ENCODE measurements at regions not wholly inside any gene's neighbourhood (a gene's known extent, or its start where the extent isn't known, plus 50 kb on each side); places are given as distances from the start of the nearest gene placed in this dataset.
A peak's percentile ranks its signal among the peaks of the same experiment; 100 is the strongest.

GRCh38 chr6:56005426-56005825, 130.0 kb upstream of the BMP5 start:
- Mint-ChIP-seq H3K9me3 (ENCODE audit: unreplicated experiment) (no peaks in the 10 kb centered on the region), H3K27me3 (ENCODE audit: insufficient read depth, unreplicated experiment) (no peaks in the 10 kb centered on the region), H3K4me3 (ENCODE audit: unreplicated experiment) (no peak overlapping the region), H3K36me3 (ENCODE audit: insufficient read depth, unreplicated experiment) (no peaks in the 10 kb centered on the region), H3K27ac (ENCODE audit: low read depth, unreplicated experiment) (no peak overlapping the region), H3K4me1 (ENCODE audit: insufficient read depth, unreplicated experiment) (peaks cover 7% of the 10 kb centered on the region)
- no peak for DNase-seq (ENCODE audit: unreplicated experiment)
- ChIA-PET CTCF (interaction anchor here (0.6 to 1.1 kb wide), 2 partner anchors 19 to 26 kb away, joined by 3 to 6 read pairs; no protein-coding TSS in a partner anchor), POLR2A (interaction anchor here (0.8 kb wide), 1 partner anchor 119 kb away, joined by 5 read pairs; no protein-coding TSS in a partner anchor)
- BruUV-seq (replicated peaks) = no TSS peak
- TF ChIP-seq CTCF (IDR thresholded peaks at IDR 0.05; ENCODE audit: unreplicated experiment) = no peak
- intact Hi-C loops (cut with micrococcal nuclease) = no loop called here

GRCh38 chr6:56004426-56004825, 129.0 kb upstream of the BMP5 start:
- Mint-ChIP-seq H3K4me1 (ENCODE audit: insufficient read depth, unreplicated experiment) (peaks cover 7% of the 10 kb centered on the region), H3K36me3 (ENCODE audit: insufficient read depth, unreplicated experiment) (no peaks in the 10 kb centered on the region), H3K27me3 (ENCODE audit: insufficient read depth, unreplicated experiment) (no peaks in the 10 kb centered on the region), H3K4me3 (ENCODE audit: unreplicated experiment) (no peak overlapping the region), H3K9me3 (ENCODE audit: unreplicated experiment) (no peaks in the 10 kb centered on the region), H3K27ac (ENCODE audit: low read depth, unreplicated experiment) (no peak overlapping the region)
- ChIA-PET CTCF (no interaction called here), POLR2A (no interaction called here)
- intact Hi-C loops (cut with micrococcal nuclease) = no loop called here
- no TSS peak for BruUV-seq (replicated peaks)
- peak; percentile 57 for DNase-seq (ENCODE audit: unreplicated experiment)
- no peak for TF ChIP-seq CTCF (IDR thresholded peaks at IDR 0.05; ENCODE audit: unreplicated experiment)

GRCh38 chr6:56003616-56004015, 128.2 kb upstream of the BMP5 start:
- intact Hi-C loops (cut with micrococcal nuclease) = no loop called here
- H3K36me3 Mint-ChIP-seq (ENCODE audit: insufficient read depth, unreplicated experiment) = no peaks in the 10 kb centered on the region
- CTCF ChIA-PET = no interaction called here
- no peak overlapping the region for H3K27ac Mint-ChIP-seq (ENCODE audit: low read depth, unreplicated experiment)
- no peaks in the 10 kb centered on the region for H3K9me3 Mint-ChIP-seq (ENCODE audit: unreplicated experiment)
- no peak for TF ChIP-seq CTCF (IDR thresholded peaks at IDR 0.05; ENCODE audit: unreplicated experiment)
- H3K4me3 Mint-ChIP-seq (ENCODE audit: unreplicated experiment) = no peak overlapping the region
- peaks cover 7% of the 10 kb centered on the region for H3K4me1 Mint-ChIP-seq (ENCODE audit: insufficient read depth, unreplicated experiment)
- POLR2A ChIA-PET = no interaction called here
- H3K27me3 Mint-ChIP-seq (ENCODE audit: insufficient read depth, unreplicated experiment) = no peaks in the 10 kb centered on the region
- no peak for DNase-seq (ENCODE audit: unreplicated experiment)
- no TSS peak for BruUV-seq (replicated peaks)

GRCh38 chr6:56002336-56002735, 126.9 kb upstream of the BMP5 start:
- no peaks in the 10 kb centered on the region for H3K9me3 Mint-ChIP-seq (ENCODE audit: unreplicated experiment)
- no peaks in the 10 kb centered on the region for H3K27me3 Mint-ChIP-seq (ENCODE audit: insufficient read depth, unreplicated experiment)
- intact Hi-C loops (cut with micrococcal nuclease) = no loop called here
- peaks cover 7% of the 10 kb centered on the region for H3K4me1 Mint-ChIP-seq (ENCODE audit: insufficient read depth, unreplicated experiment)
- ChIA-PET POLR2A (no interaction called here), CTCF (no interaction called here)
- H3K36me3 Mint-ChIP-seq (ENCODE audit: insufficient read depth, unreplicated experiment) = no peaks in the 10 kb centered on the region
- H3K4me3 Mint-ChIP-seq (ENCODE audit: unreplicated experiment) = no peak overlapping the region
- H3K27ac Mint-ChIP-seq (ENCODE audit: low read depth, unreplicated experiment) = no peak overlapping the region
- BruUV-seq (replicated peaks) = no TSS peak
- no peak for DNase-seq (ENCODE audit: unreplicated experiment)
- no peak for TF ChIP-seq CTCF (IDR thresholded peaks at IDR 0.05; ENCODE audit: unreplicated experiment)

Data from MCF 10A (cell line).